Endothelial cell of umbilical vein (primary cell): ENCODE measurements at regions not wholly inside any gene's neighbourhood (a gene's known extent, or its start where the extent isn't known, plus 50 kb on each side); places are given as distances from the start of the nearest gene placed in this dataset.
"Not testable (repeated sequence)": the region's sequence is repeated elsewhere in the genome, so short reads cannot be mapped to it uniquely, and the experiment has no call there.

ENCODE experiments used
- BruUV-seq: library from RNA; stranded (reverse); fragments of 400-500 nt; replicated peaks from 2 replicates; lab custom pipeline; 2021; lab: Mats Ljungman, UMichigan
- CTCF ChIA-PET: fragments of 300-600, 350-600 bp; sonication (Branson Sonifier 250); formaldehyde crosslinking; loops from one replicate; lab custom pipeline; 2021; ENCODE audit warnings: antibody characterized with exemption, inconsistent platforms; lab: Charles Lee
- POLR2A ChIA-PET: fragments of 300-600, 350-600 bp; sonication (Branson Sonifier 250); formaldehyde crosslinking; loops from one replicate; lab custom pipeline; 2021; ENCODE audit warnings: antibody characterized with exemption, inconsistent platforms; lab: Charles Lee
- DNase-seq: peaks from one replicate; pipeline ENCODE4 v3.0.0-alpha.2; 2011; ENCODE audit warnings: low read depth, low spot score
- FAIRE-seq: peaks from 2 replicates; lab custom pipeline; 2011; peaks lifted over from hg19 to GRCh38; lab: Jason Lieb, UNC
- H2AFZ ChIP-seq: 2 replicates; pipeline ENCODE4 v1.6.0; 2012; ENCODE audit warnings: low read depth, low read length, control low read depth, inconsistent platforms
- H3K27ac ChIP-seq: 2 replicates; pipeline ENCODE4 v1.5.1; 2011; ENCODE audit warnings: low read depth, mild to moderate bottlenecking, control low read depth, low read length, moderate library complexity; ENCODE audit not compliant: insufficient read depth
- H3K27me3 ChIP-seq, 2 experiments: 2 replicates each; pipeline versions ENCODE4 v1.6.0 to v1.6.1; 2011; ENCODE audit warnings: low read length in 2 of 2, mixed read lengths in 1 of 2; ENCODE audit not compliant: control insufficient read depth in 2 of 2, insufficient read depth in 2 of 2
- H3K36me3 ChIP-seq, 2 experiments: 2 replicates in 1 of 2; 3 replicates in 1 of 2; pipeline ENCODE4 v1.5.1; 2011; ENCODE audit warnings: low read length in 2 of 2, mild to moderate bottlenecking in 1 of 2, moderate library complexity in 1 of 2; ENCODE audit not compliant: control insufficient read depth in 2 of 2, insufficient read depth in 2 of 2; ENCODE audit errors: extremely low read depth in 1 of 2
- H3K4me1 ChIP-seq: 3 replicates; pipeline ENCODE4 v1.5.1; 2011; ENCODE audit warnings: mild to moderate bottlenecking, low read length; ENCODE audit not compliant: control insufficient read depth, insufficient read depth; ENCODE audit errors: extremely low read depth
- H3K4me2 ChIP-seq: 2 replicates; pipeline ENCODE4 v1.6.1; 2011; ENCODE audit warnings: low read length, control low read depth, mixed read lengths; ENCODE audit not compliant: insufficient read depth
- H3K4me3 ChIP-seq, 3 experiments: fragments of 200-600 bp in 1 of 3; sonication (generic), shearing (Covaris generic) in 1 of 3; replicated peaks in 1 of 3; 2 replicates each; pipeline ENCODE4 v1.5.1; 2011 to 2016; ENCODE audit warnings: control low read depth in 3 of 3, low read length in 3 of 3, mild to moderate bottlenecking in 2 of 3, inconsistent platforms in 1 of 3, low read depth in 1 of 3, moderate library complexity in 1 of 3; ENCODE audit not compliant: insufficient read depth in 1 of 3
- H3K79me2 ChIP-seq: 2 replicates; pipeline ENCODE4 v1.6.0; 2012; ENCODE audit warnings: low read length, inconsistent platforms; ENCODE audit not compliant: control insufficient read depth, insufficient read depth
- H3K9ac ChIP-seq: replicated peaks from 2 replicates; pipeline ENCODE3; 2011; ENCODE audit warnings: low read length, control low read depth; ENCODE audit not compliant: insufficient read depth; ENCODE audit errors: extremely low read depth
- H3K9me1 ChIP-seq: replicated peaks from 3 replicates; pipeline ENCODE4 v1.6.0; 2011; ENCODE audit warnings: mild to moderate bottlenecking, low read length; ENCODE audit not compliant: control insufficient read depth, insufficient read depth; ENCODE audit errors: extremely low read depth
- H3K9me3 ChIP-seq: replicated peaks from 2 replicates; pipeline ENCODE4 v1.5.1; 2012; ENCODE audit warnings: low read length, inconsistent platforms; ENCODE audit not compliant: control insufficient read depth, insufficient read depth
- H4K20me1 ChIP-seq: replicated peaks from 2 replicates; pipeline ENCODE3; 2011; ENCODE audit warnings: mild to moderate bottlenecking, low read length; ENCODE audit not compliant: control insufficient read depth, insufficient read depth; ENCODE audit errors: extremely low read depth
- EZH2 ChIP-seq: IDR thresholded peaks from 2 replicates; pipeline ENCODE4 v1.6.1; 2012; ENCODE audit warnings: borderline replicate concordance, low read depth, mild to moderate bottlenecking, moderate library complexity, low read length, inconsistent platforms; ENCODE audit not compliant: severe bottlenecking
- FOS ChIP-seq: IDR thresholded peaks from 2 replicates; pipeline ENCODE4 v1.6.1; 2011; ENCODE audit warnings: mild to moderate bottlenecking, low read length, moderate library complexity, borderline replicate concordance; ENCODE audit not compliant: insufficient read depth
- GATA2 ChIP-seq: IDR thresholded peaks from 2 replicates; pipeline ENCODE4 v1.7.0; 2011; ENCODE audit warnings: low read depth, mild to moderate bottlenecking, moderate library complexity, mixed read lengths, low read length; ENCODE audit not compliant: insufficient read length, insufficient read depth
- JUN ChIP-seq: IDR thresholded peaks from 2 replicates; pipeline ENCODE4 v1.6.1; 2011; ENCODE audit warnings: borderline replicate concordance, low read depth; ENCODE audit not compliant: insufficient read length, insufficient read depth
- MYC ChIP-seq: IDR thresholded peaks from one replicate; pipeline ENCODE4 v1.6.1; 2011; ENCODE audit warnings: mild to moderate bottlenecking, low read depth, low read length
- POLR2A ChIP-seq: IDR thresholded peaks from 2 replicates; pipeline ENCODE4 v1.6.1; 2012; ENCODE audit warnings: low read depth, mild to moderate bottlenecking, control low read depth, low read length
- POLR2AphosphoS5 ChIP-seq: IDR thresholded peaks from 2 replicates; pipeline ENCODE4 v1.6.1; 2012; ENCODE audit warnings: low read depth, mild to moderate bottlenecking, control low read depth, low read length, moderate library complexity; ENCODE audit not compliant: insufficient read depth
- dilution Hi-C: fragments of 300-500 bp; cut with MboI; formaldehyde crosslinking; loops from one replicate; pipeline ENCODE4 v1.15.0; 2019; ENCODE audit warnings: low sequenced_read_pairs; ENCODE audit not compliant: extremely low pct_ligation_motif_present
- intact Hi-C: fragments of 100-400 bp; cut with micrococcal nuclease; formaldehyde crosslinking; loops from one replicate; pipeline ENCODE4 v1.10.0; 2022
- TF ChIP-seq, protein P1 (sequence below): IDR thresholded peaks from 2 replicates; pipeline ENCODE4 v1.6.1; 2011; ENCODE audit not compliant: insufficient read depth, insufficient read length
- TF ChIP-seq, protein P2 (sequence below), 2 donors: IDR thresholded peaks; 1 replicate in 1 of 2; 2 replicates in 1 of 2; pipeline ENCODE4 v1.5.1; 2011; ENCODE audit warnings: low read length in 2 of 2, mild to moderate bottlenecking in 2 of 2, moderate library complexity in 2 of 2, control low read depth in 1 of 2, inconsistent platforms in 1 of 2, low read depth in 1 of 2; ENCODE audit not compliant: insufficient read depth in 1 of 2; ENCODE audit errors: extremely low read depth in 1 of 2

GRCh38 chr1:187070076-187070475 is 241.3 kb downstream of the PLA2G4A start:
- Histone ChIP-seq H3K27ac (no peak overlapping the region), H3K4me3 (no peak overlapping the region), H3K79me2 (no peaks in the 10 kb centered on the region), H3K4me1 (no peaks in the 10 kb centered on the region), H4K20me1 (no peaks in the 10 kb centered on the region), H2AFZ (no peak overlapping the region), H3K9me3 (no peaks in the 10 kb centered on the region), H3K9me1 (no peaks in the 10 kb centered on the region), H3K36me3 (no peaks in the 10 kb centered on the region), H3K4me2 (no peak overlapping the region), H3K9ac (no peak overlapping the region), H3K27me3 (no peaks in the 10 kb centered on the region)
- no TSS peak for BruUV-seq
- TF ChIP-seq MYC, result no peak
- TF ChIP-seq GATA2, result no peak
- TF ChIP-seq POLR2A, result no peak
- no peak for TF ChIP-seq FOS
- TF ChIP-seq, protein P1, sequence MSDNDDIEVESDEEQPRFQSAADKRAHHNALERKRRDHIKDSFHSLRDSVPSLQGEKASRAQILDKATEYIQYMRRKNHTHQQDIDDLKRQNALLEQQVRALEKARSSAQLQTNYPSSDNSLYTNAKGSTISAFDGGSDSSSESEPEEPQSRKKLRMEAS, result no peak
- no peak for TF ChIP-seq POLR2AphosphoS5
- TF ChIP-seq EZH2, result no peak
- TF ChIP-seq JUN, result no peak
- TF ChIP-seq, protein P2, sequence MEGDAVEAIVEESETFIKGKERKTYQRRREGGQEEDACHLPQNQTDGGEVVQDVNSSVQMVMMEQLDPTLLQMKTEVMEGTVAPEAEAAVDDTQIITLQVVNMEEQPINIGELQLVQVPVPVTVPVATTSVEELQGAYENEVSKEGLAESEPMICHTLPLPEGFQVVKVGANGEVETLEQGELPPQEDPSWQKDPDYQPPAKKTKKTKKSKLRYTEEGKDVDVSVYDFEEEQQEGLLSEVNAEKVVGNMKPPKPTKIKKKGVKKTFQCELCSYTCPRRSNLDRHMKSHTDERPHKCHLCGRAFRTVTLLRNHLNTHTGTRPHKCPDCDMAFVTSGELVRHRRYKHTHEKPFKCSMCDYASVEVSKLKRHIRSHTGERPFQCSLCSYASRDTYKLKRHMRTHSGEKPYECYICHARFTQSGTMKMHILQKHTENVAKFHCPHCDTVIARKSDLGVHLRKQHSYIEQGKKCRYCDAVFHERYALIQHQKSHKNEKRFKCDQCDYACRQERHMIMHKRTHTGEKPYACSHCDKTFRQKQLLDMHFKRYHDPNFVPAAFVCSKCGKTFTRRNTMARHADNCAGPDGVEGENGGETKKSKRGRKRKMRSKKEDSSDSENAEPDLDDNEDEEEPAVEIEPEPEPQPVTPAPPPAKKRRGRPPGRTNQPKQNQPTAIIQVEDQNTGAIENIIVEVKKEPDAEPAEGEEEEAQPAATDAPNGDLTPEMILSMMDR (IDR thresholded peaks at IDR 0.05; ENCODE audit: extremely low read depth in 1 of 2, insufficient read depth in 1 of 2, low read depth in 1 of 2, low read length in 2 of 2), result no peak
- intact Hi-C loops (no loop called here), dilution Hi-C loops (no loop called here)
- DNase-seq (no peak), FAIRE-seq (no peak)
- ChIA-PET CTCF (interaction anchor here (0.8 kb wide), 1 partner anchor 19 kb away, joined by 4 read pairs; no protein-coding TSS in a partner anchor), POLR2A (no interaction called here)

- H3K79me2 ChIP-seq, CTCF ChIA-PET, H3K9me1 ChIP-seq, H4K20me1 ChIP-seq, H2AFZ ChIP-seq, H3K9me3 ChIP-seq, dilution Hi-C loops, POLR2A ChIA-PET, H3K4me1 ChIP-seq, H3K4me3 ChIP-seq, H3K4me2 ChIP-seq, H3K36me3 ChIP-seq, H3K27ac ChIP-seq, H3K9ac ChIP-seq, DNase-seq, intact Hi-C loops, H3K27me3 ChIP-seq, FAIRE-seq, BruUV-seq: not testable (repeated sequence)
Measured at GRCh38 chr1:187072262-187073034, 243.7 kb downstream of the PLA2G4A start.
